SJCRH30 (cell line): ENCODE measurements at regions not wholly inside any gene's neighbourhood (a gene's known extent, or its start where the extent isn't known, plus 50 kb on each side); places are given as distances from the start of the nearest gene placed in this dataset.
A peak's percentile ranks its signal among the peaks of the same experiment; 100 is the strongest.

ENCODE experiments used
- DNase-seq, 2 experiments: peaks; one replicate each; pipeline ENCODE4 v3.0.0-alpha.2; 2015 to 2020
- H3K27ac ChIP-seq: fragments of 250-450 bp; sonication (Bioruptor Pico); 2 replicates; pipeline ENCODE4 v1.5.1; 2020; ENCODE audit warnings: mild to moderate bottlenecking, moderate library complexity
- H3K27me3 ChIP-seq: fragments of 250-450 bp; sonication (Bioruptor Pico); 2 replicates; pipeline ENCODE4 v1.5.1; 2020; ENCODE audit warnings: mild to moderate bottlenecking, moderate library complexity
- H3K36me3 ChIP-seq: fragments of 250-450 bp; sonication (Bioruptor Pico); 2 replicates; pipeline ENCODE4 v1.5.1; 2020; ENCODE audit warnings: mild to moderate bottlenecking, moderate library complexity
- H3K4me1 ChIP-seq: fragments of 250-450 bp; sonication (Bioruptor Pico); 2 replicates; pipeline ENCODE4 v1.5.1; 2020; ENCODE audit warnings: mild to moderate bottlenecking, moderate library complexity
- H3K4me3 ChIP-seq: fragments of 250-450 bp; sonication (Bioruptor Pico); 2 replicates; pipeline ENCODE4 v1.5.1; 2020; ENCODE audit warnings: mild to moderate bottlenecking, moderate library complexity
- H3K9me3 ChIP-seq: fragments of 250-450 bp; sonication (Bioruptor Pico); replicated peaks from 2 replicates; pipeline ENCODE4 v1.5.1; 2020; ENCODE audit warnings: mild to moderate bottlenecking, moderate library complexity

GRCh38 chr12:14175206-14175605 lies 190.3 kb upstream of the ATF7IP start:
- no peaks in the 10 kb centered on the region for H3K27me3 ChIP-seq
- DNase-seq = no peak
- H3K9me3 ChIP-seq = no peaks in the 10 kb centered on the region
- H3K4me3 ChIP-seq = no peak overlapping the region
- no peak overlapping the region for H3K27ac ChIP-seq
- no peaks in the 10 kb centered on the region for H3K4me1 ChIP-seq
- no peaks in the 10 kb centered on the region for H3K36me3 ChIP-seq

GRCh38 chr12:14185427-14186192 lies 179.9 kb upstream of the ATF7IP start:
- H3K4me3 ChIP-seq = peak overlapping the region; percentile 15; the same call in 1 of the 2 replicates
- peaks cover 13% of the 10 kb centered on the region for H3K4me1 ChIP-seq
- H3K27me3 ChIP-seq = no peaks in the 10 kb centered on the region
- peak overlapping the region; percentile 59 for H3K27ac ChIP-seq
- DNase-seq = peak; percentile 63 to 87
- H3K36me3 ChIP-seq = no peaks in the 10 kb centered on the region
- H3K9me3 ChIP-seq = no peaks in the 10 kb centered on the region

- no peak for DNase-seq
- no peaks in the 10 kb centered on the region for H3K36me3 ChIP-seq
- H3K27me3 ChIP-seq = no peaks in the 10 kb centered on the region
- no peak overlapping the region for H3K27ac ChIP-seq
- no peak overlapping the region for H3K4me3 ChIP-seq
- H3K4me1 ChIP-seq = peaks cover 13% of the 10 kb centered on the region
- no peaks in the 10 kb centered on the region for H3K9me3 ChIP-seq
These were observed 179.3 kb upstream of the ATF7IP start for GRCh38 chr12:14186193-14186502.

- H3K27ac ChIP-seq = no peak overlapping the region
- no peaks in the 10 kb centered on the region for H3K27me3 ChIP-seq
- DNase-seq = no peak
- H3K4me1 ChIP-seq = peaks cover 13% of the 10 kb centered on the region
- no peaks in the 10 kb centered on the region for H3K9me3 ChIP-seq
- no peak overlapping the region for H3K4me3 ChIP-seq
- no peaks in the 10 kb centered on the region for H3K36me3 ChIP-seq
These were observed 178.5 kb upstream of the ATF7IP start for GRCh38 chr12:14187002-14187401.

GRCh38 chr12:14187966-14188365 lies 177.5 kb upstream of the ATF7IP start:
- DNase-seq = no peak
- H3K27me3 ChIP-seq = no peaks in the 10 kb centered on the region
- peaks cover 13% of the 10 kb centered on the region for H3K4me1 ChIP-seq
- H3K27ac ChIP-seq = no peak overlapping the region
- no peaks in the 10 kb centered on the region for H3K36me3 ChIP-seq
- H3K4me3 ChIP-seq = no peak overlapping the region
- H3K9me3 ChIP-seq = no peaks in the 10 kb centered on the region

DNA sequence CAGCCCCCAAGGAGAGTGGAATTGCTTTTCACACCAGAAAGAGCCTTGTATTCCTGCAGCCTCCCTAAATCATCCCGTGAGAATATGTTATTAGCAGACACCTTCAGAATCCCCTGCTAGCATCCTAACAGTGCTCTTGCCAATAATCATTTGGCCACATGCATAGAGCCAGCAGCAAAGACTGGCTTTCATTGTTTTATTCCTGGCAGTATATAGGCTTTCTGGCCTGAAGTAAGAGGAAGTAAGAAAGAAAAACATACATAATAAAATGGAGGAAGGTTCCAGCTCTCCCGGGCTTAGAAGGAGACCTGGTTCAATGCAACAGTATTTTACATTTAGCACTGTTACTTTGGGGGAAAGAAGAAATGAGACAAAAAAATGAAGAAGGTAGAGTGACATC lies 176.7 kb upstream of the ATF7IP start:
- DNase-seq = no peak
- Histone ChIP-seq H3K9me3 (no peaks in the 10 kb centered on the region), H3K4me1 (peaks cover 16% of the 10 kb centered on the region), H3K36me3 (no peaks in the 10 kb centered on the region), H3K27ac (no peak overlapping the region), H3K27me3 (no peaks in the 10 kb centered on the region), H3K4me3 (no peak overlapping the region)

GRCh38 chr12:14190694-14191093 lies 174.8 kb upstream of the ATF7IP start:
- Histone ChIP-seq H3K9me3 (no peaks in the 10 kb centered on the region), H3K27me3 (no peaks in the 10 kb centered on the region), H3K27ac (no peak overlapping the region), H3K36me3 (no peaks in the 10 kb centered on the region), H3K4me1 (peaks cover 18% of the 10 kb centered on the region), H3K4me3 (no peak overlapping the region)
- no peak for DNase-seq

GRCh38 chr12:14191612-14192011 lies 173.9 kb upstream of the ATF7IP start:
- peaks cover 15% of the 10 kb centered on the region for H3K4me1 ChIP-seq
- DNase-seq = no peak

GRCh38 chr12:14193639-14194038 lies 171.8 kb upstream of the ATF7IP start:
- H3K36me3 ChIP-seq = no peaks in the 10 kb centered on the region
- H3K9me3 ChIP-seq = no peaks in the 10 kb centered on the region
- no peak overlapping the region for H3K4me3 ChIP-seq
- no peaks in the 10 kb centered on the region for H3K27me3 ChIP-seq
- DNase-seq = peak; percentile 97
- H3K4me1 ChIP-seq = peaks cover 15% of the 10 kb centered on the region
- H3K27ac ChIP-seq = peak overlapping the region; percentile 91

More at GRCh38 chr12:14191612-14192011, 173.9 kb upstream of the ATF7IP start:
- H3K9me3 ChIP-seq = no peaks in the 10 kb centered on the region
- no peak overlapping the region for H3K27ac ChIP-seq
- no peaks in the 10 kb centered on the region for H3K36me3 ChIP-seq
- no peaks in the 10 kb centered on the region for H3K27me3 ChIP-seq
- no peak overlapping the region for H3K4me3 ChIP-seq

- H3K4me1 ChIP-seq = peaks cover 15% of the 10 kb centered on the region
- peak in 1 of 2 experiments; percentile 14 for DNase-seq
- no peaks in the 10 kb centered on the region for H3K27me3 ChIP-seq
- no peaks in the 10 kb centered on the region for H3K9me3 ChIP-seq
- H3K36me3 ChIP-seq = no peaks in the 10 kb centered on the region
- peak overlapping the region; percentile 91 for H3K27ac ChIP-seq
- no peak overlapping the region for H3K4me3 ChIP-seq
These were observed 170.9 kb upstream of the ATF7IP start for GRCh38 chr12:14194572-14194971.

- no peak overlapping the region for H3K27ac ChIP-seq
- no peak for DNase-seq
- peaks cover 4% of the 10 kb centered on the region; the same call in 1 of the 2 replicates for H3K4me1 ChIP-seq
- H3K36me3 ChIP-seq = no peaks in the 10 kb centered on the region
- H3K9me3 ChIP-seq = no peaks in the 10 kb centered on the region
- H3K27me3 ChIP-seq = no peaks in the 10 kb centered on the region
- no peak overlapping the region for H3K4me3 ChIP-seq
These were observed 165.9 kb upstream of the ATF7IP start for GRCh38 chr12:14199455-14200198.

DNA sequence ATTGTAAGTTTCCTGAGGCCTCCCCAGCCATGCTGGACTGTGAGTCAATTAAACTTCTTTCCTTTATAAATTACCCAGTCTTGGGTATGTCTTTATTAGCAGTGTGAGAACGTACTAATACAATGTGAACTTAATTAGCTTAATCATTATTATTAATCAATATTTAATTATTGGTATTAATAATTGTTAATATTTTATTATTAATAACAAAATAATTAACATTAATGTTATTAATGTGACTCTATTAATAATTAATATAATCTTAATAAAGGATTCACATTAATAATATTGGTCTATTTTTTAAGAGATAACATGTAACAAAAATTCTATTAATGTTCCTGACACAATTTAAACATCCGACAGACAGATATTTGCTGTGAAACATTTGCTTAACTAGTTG lies 164.9 kb upstream of the ATF7IP start:
- Histone ChIP-seq H3K4me3 (no peak overlapping the region), H3K9me3 (no peaks in the 10 kb centered on the region), H3K4me1 (no peaks in the 10 kb centered on the region)

DNA sequence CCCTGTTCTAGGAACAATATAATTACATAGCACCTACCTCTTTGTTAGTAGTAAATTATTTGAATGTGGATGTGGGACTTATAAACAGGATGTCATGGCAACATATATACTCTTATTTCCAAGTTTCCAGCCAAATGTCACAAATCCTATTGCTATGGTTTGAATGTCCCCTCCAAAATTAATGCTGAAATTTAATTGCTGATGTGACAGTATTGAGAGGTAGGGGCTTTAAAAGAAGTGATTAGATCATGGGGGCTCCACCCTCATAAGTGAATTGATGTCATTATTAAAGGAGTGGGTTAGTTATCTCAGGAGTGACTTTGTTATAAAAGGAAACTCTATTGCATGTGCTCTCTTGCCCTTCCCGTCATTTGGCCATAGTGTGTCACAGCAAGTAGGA lies 164.2 kb upstream of the ATF7IP start:
- DNase-seq = no peak
- Histone ChIP-seq H3K27me3 (no peaks in the 10 kb centered on the region), H3K9me3 (no peaks in the 10 kb centered on the region), H3K4me3 (no peak overlapping the region), H3K27ac (no peak overlapping the region), H3K36me3 (no peaks in the 10 kb centered on the region), H3K4me1 (no peaks in the 10 kb centered on the region)

More for the DNA sequence above, 164.9 kb upstream of the ATF7IP start:
- no peaks in the 10 kb centered on the region for H3K36me3 ChIP-seq
- no peak for DNase-seq
- H3K27me3 ChIP-seq = no peaks in the 10 kb centered on the region
- H3K27ac ChIP-seq = no peak overlapping the region

- no peak for DNase-seq
- Histone ChIP-seq H3K36me3 (no peaks in the 10 kb centered on the region), H3K27ac (no peak overlapping the region), H3K9me3 (no peaks in the 10 kb centered on the region), H3K4me3 (no peak overlapping the region), H3K27me3 (no peaks in the 10 kb centered on the region), H3K4me1 (no peaks in the 10 kb centered on the region)
These were observed 157.5 kb upstream of the ATF7IP start for GRCh38 chr12:14207905-14208551.

GRCh38 chr12:14211947-14212387 lies 153.5 kb upstream of the ATF7IP start:
- DNase-seq = no peak
- Histone ChIP-seq H3K4me1 (peaks cover 27% of the 10 kb centered on the region), H3K4me3 (no peak overlapping the region), H3K36me3 (no peaks in the 10 kb centered on the region), H3K27ac (no peak overlapping the region), H3K27me3 (no peaks in the 10 kb centered on the region), H3K9me3 (no peaks in the 10 kb centered on the region)
